Stimulated activated CD8-positive, alpha-beta memory T cell treated with anti-CD3 and anti-CD28 coated beads, Interleukin-2, amount 100 ng/mL, for 48 hours (primary cell): ENCODE measurements at regions not wholly inside any gene's neighbourhood (a gene's known extent, or its start where the extent isn't known, plus 50 kb on each side); places are given as distances from the start of the nearest gene placed in this dataset.

Experiments used
- DNase-seq, 2 donors: peaks; one replicate each; pipeline ENCODE4 v3.0.0-alpha.2; 2020; ENCODE audit warnings: low read depth in 2 of 2

DNA sequence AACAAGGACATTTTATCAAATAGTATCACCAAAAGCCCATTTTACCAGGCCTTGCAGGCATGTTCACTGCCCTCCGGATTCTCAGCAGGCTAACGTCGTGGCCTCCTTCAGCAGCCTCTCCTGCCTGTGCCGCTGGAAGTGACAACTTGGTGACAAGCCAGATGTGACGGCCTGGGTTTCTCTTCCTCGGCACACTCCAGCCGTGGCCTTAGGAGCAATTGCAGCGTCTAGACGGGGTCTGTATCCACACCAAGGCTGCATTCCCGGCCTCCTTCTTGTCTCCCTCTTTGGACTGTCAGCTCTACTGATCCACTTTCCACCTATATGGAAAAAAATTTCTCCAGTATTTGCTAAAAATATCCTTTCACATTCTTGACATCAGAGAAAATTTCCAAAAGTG, 145.3 kb upstream of the MGMT start:
- DNase-seq: no peak

GRCh38 chr10:129322933-129323820, 143.9 kb upstream of the MGMT start:
- DNase-seq: no peak

GRCh38 chr10:129323879-129324278, 143.2 kb upstream of the MGMT start:
- DNase-seq: no peak

- DNase-seq: no peak
Measured at GRCh38 chr10:129325893-129326292, 141.1 kb upstream of the MGMT start.

DNA sequence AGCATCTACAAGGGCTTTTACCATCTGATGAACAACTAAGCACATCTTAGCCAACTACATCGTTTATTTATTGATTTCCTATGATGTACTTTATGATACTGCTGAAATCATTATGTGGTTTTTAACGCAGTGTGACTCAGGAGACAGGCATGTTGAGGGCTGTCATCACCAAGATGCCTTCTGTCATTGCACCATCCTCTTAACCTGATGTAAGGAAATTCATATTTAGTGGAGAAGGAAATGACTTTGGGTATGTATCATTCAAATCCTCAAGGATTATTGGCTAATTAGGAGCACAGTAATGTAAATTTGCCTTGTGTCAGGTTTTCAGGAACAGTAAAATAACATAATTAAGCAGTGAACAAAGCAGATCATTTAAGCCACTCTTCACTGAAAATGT, 138.5 kb upstream of the MGMT start:
- DNase-seq: no peak

DNA sequence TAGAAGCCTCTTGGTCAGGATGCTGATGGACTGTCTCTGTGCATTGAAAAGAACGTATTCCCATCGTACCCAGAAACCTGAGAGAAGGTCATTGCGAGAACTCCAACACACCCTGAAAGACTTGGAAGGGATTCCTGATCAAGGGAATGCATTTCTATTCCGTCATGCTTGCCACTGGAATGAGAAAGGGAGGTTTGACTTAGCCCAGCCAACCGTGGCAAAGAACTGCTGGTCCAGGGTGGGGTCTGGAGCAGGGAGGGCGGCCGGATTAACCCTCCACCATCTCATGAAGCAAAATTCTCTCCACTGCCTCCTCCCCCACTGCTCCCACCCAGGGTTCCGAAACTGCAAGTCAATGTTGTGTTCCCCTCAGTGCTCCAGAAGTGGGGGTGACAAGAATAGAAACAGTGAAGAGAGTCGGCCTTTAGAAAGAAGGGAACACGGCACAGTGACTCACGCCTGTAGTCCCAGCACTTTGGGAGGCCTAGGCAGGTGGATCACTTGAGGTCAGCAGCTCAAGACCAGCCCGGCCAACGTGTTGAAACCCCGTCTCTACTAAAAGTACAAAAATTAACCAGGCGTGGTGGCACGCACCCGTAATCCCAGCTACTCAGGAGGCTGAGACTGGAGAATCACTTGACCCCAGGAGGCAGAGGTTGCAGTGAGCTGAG, 137.5 kb upstream of the MGMT start:
- no peak for DNase-seq

DNA sequence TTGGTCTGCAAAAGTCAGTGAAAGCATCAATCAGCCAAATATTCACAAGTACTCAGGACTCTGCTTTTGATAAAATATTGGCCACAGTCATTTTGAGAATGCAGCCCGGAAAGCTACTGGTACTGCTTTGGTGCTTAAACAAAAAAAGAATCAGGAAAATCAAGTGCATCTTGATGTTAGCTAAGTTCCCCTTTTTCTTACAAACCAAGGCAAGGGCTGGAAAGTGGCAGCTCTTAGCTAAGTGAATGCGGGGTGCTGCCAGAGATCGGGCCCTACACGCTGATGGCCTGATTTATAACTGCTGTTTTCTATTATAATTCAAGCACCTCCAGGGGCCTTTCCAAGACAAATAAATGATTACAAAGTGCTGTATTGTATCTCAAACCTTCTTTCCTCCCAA, 136.8 kb upstream of the MGMT start:
- no peak for DNase-seq

DNA sequence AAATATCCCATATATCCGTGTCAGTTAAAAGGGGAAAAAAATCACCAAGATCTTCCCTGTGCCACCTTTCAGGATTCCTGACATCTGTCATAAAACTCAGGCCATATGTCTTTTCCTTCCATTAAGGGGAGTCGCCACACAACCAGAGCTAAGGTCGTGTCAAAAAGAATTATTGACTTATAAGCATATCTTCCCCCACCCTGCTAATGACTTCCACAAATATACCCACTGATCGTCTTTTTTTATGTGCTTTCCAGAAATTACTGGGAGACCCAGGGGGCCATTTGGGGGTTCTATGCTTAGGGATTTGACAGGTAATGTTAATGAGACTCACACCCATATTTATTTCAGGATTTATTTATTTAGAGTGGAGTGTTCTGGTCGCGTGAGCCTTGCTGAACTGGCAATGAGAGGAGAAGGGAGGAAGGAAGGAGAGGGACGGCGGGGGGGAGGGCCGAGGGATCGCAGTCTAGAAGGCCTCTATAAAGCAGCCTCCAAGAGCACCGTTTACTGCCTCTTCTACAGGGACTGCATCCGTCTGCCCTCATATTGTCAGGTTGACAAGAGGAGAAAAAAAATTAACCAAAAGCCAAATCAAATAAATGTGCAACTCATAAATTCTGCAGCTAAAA, 135.7 kb upstream of the MGMT start:
- no peak for DNase-seq

DNA sequence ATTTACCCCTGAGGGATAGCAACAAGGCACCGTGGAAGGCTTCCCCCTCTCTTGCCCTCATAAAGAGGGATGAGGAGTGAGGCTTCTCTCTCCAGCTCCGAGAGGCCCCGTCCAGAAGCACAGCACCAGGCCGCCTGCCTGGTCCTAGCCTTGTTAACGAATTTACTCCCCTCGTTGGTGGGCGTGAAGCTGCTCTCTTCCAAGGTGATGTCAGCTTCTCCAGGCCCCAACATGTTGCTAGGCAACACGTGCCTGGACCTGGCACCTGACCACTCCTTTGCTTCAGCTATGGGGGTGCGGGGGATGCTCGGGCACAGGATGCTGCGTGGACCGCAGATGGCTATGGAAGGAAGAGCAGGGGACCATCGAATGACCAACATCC, 135.2 kb upstream of the MGMT start:
- DNase-seq: no peak

DNA sequence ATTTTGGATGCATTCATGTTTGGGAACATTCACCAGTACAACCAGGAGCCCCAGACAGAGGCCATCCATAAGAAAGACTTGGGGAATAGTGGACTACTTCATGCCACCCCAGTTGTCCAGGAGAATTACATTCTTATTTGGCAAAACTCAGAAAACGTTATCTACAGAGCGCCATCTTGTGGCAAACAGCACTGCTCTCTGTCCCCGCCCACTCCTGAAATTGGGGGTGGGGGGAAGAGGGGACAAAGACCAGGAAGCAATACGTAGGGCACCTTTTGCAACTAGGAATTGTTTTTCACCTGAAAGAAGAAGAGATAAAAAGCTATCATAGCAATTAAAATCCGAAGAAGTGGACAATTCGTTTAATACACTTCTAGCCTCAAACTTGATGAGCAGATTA, 134.6 kb upstream of the MGMT start:
- DNase-seq: peak in 1 of 2 donors; percentile 5

- no peak for DNase-seq
Measured at GRCh38 chr10:129333706-129334105, 133.3 kb upstream of the MGMT start.

GRCh38 chr10:129334266-129334665, 132.8 kb upstream of the MGMT start:
- DNase-seq: no peak

DNA sequence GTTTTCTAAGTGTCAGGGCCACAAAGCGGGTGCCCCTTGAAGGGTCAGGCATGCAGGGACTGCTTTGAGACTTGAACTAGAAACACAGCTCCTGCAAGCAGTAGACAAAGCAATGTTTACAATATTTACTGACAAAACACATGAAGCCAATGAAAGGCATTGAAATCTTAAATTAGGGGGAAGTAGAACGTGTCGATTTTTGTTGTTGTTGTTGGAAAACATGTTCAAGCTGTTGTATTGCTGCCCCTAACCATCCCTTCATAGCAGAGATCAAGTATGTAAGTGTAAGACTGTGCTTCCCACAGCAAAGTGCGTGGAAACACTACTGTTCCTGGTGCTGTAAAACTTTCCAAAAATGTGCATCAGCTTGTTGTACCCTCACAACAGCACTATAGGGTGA, 131.6 kb upstream of the MGMT start:
- DNase-seq: no peak

GRCh38 chr10:129335942-129336341, 131.1 kb upstream of the MGMT start:
- DNase-seq: no peak

DNA sequence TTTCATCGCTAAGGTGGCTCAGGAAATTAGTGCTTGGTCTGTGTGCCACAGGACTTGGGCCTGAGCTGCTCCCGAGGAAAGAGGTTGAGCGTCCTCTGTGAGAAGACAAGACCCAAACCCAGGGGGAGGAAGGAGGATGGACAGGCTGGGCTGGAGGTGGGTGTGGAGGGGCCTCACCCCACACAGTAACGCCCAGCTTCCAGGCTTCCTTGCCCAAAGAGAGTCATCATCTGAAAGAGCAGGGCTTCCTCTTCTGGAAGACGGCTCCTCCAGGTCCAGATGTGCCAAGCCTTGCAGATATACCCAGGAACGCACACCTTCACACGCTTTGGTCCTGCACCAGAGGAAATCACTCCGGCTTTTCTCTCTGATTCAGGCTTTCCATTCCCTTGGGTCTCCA, 127.8 kb upstream of the MGMT start:
- no peak for DNase-seq

DNA sequence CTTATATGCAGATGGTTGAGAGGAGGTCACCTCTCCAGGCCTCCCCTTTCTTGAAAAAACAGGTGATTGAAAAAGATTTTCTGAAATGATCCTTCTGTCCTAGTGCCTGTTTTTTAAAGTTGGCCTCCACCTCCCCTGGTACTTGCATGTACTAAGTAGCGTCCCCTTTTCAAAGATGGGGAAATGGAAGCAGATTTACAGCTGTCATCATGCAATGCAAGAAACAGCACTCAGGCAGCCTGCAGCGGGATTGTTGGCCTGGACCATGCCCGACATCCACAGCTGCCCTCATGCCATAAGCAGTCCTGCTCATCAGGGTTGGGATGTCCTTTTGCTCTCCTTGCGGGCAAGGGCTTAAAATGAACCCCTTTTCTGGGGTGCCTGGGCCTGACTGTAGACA, 127.2 kb upstream of the MGMT start:
- DNase-seq: no peak

GRCh38 chr10:129341087-129341486, 126.0 kb upstream of the MGMT start:
- no peak for DNase-seq

DNA sequence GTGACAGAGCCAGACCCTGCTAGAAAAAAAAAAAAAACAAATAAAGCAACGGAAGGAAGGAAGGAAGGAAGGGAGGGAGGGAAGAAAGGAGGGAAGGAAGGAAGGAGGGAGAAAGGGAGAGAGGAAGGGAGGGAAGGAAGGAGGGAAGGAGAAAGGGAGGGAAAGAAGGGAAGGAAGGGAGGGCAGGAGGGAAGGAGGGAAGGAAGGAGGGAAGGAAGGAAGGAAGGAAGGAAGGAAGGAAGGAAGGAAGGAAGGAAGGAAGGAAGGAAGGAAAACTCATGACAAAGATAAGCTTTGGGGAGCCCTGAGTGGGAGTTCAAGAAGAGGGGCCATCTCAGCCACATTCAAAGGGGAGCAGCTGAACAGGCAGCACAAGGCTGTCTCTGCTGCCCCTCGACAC, 124.7 kb upstream of the MGMT start:
- DNase-seq: no peak

- DNase-seq: no peak
Measured at GRCh38 chr10:129343141-129343540, 123.9 kb upstream of the MGMT start.

- no peak for DNase-seq
Measured at GRCh38 chr10:129344103-129344502, 122.9 kb upstream of the MGMT start.

DNA sequence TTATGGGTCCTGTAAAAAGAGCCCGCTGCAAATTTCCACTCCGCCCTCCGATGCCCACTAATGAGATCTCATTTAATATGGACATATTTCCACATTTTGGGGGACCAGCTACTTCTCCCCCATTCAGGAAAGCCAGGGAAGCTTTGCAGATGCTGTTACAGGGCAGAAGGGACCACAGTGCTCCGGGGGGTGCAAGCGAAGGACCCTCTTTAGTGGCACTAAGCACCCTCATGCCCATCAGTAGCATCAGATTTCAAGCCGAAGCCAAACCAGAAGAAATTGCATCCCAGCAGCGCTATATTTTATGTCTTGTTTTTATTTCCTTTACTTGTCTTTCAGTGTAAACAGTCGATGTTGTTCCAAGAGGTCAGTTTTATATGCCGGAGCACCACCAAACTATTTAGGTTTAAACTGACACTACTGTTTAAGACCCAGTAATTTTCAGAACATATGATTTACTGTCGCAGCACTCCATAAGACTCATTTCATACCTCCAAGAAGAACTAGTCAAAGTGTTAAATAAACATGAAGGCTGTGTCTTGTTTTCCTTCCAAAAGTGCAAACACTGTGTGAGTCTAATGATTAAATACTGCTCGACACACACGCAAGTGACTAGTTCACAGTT, 122.2 kb upstream of the MGMT start:
- DNase-seq: no peak

DNA sequence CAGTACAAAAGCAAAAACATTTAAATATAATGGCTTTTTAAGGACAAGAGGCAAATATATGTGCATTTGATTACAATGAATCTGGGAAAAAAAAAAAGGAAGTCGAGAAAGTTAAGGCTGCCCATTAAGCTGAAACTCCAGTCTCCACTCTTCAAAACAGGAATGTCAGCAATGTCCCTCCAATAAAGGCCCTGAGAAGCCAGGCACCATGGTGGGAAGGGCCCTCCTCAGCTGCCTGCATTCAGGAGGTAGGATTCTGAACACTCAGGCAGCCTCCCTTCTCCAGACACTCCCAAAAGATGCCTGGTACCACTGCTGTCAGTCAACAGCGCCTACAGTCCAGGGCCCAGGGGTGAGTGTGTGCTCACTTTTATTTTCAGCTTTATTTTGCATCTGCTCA, 121.3 kb upstream of the MGMT start:
- DNase-seq: no peak

GRCh38 chr10:129350690-129351089, 116.4 kb upstream of the MGMT start:
- DNase-seq: no peak
